HG03175 (cell line): ENCODE measurements at regions not wholly inside any gene's neighbourhood (a gene's known extent, or its start where the extent isn't known, plus 50 kb on each side); places are given as distances from the start of the nearest gene placed in this dataset.

Experiments used
- ATAC-seq: cut with Tn5 transposase; IDR thresholded peaks from one replicate; pipeline ENCODE4 v1.9.1; 2021; ENCODE audit warnings: mild to moderate bottlenecking, moderate library complexity; ENCODE audit not compliant: unreplicated experiment

GRCh38 chr22:49036513-49036912 is 791.2 kb downstream of the BRD1 start:
- ATAC-seq: no peak

- ATAC-seq: no peak
Measured at GRCh38 chr22:49035818-49036457, 791.7 kb downstream of the BRD1 start.

DNA sequence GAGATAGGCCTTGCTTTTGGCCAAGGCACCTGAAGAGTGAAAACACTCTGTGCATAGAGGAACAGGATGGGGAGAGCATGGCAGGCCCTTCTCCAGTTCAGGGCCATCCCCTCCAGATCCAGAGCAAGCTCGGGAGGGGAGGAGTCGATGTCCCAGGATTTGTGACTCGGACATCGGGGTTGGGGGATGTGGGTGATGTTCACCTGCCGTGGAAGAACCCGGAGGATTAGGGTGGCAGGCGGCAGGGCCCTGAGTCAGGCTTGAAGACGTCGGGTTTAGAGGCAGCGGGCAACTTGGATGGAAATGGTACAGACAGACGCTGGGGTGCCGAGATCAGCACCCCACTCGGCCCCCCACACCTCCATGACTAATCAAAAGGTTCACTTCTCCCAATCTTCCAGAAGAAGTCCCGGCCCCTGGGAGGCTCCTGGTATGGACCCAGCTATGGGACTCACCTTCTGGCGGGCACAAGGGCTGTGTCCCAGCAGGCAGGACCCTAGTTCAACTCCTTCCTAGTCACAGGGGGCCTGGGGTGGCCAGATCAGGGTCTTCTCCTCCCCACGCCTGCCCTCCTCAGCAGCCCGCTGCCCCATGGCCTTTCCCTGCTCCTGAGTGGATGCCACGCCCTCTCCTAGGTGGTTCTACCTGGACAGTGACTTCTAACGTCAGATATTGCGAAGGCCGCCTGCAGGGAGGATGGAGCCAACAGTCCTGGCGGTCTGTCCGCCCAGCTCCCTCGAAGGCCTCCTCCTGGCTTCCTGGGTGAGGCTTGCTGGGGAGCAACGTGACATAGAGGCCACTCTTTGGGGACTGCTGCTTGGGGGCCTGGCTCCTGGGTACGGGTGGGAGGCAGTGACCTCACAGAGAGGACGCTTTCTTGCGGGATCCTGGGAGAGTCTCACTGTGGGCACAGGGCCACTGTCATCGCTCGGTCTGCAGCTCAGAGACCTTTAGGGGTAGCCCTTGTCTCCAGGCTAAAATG is 792.5 kb downstream of the BRD1 start:
- no peak for ATAC-seq

GRCh38 chr22:49033616-49034015 is 794.1 kb downstream of the BRD1 start:
- no peak for ATAC-seq

DNA sequence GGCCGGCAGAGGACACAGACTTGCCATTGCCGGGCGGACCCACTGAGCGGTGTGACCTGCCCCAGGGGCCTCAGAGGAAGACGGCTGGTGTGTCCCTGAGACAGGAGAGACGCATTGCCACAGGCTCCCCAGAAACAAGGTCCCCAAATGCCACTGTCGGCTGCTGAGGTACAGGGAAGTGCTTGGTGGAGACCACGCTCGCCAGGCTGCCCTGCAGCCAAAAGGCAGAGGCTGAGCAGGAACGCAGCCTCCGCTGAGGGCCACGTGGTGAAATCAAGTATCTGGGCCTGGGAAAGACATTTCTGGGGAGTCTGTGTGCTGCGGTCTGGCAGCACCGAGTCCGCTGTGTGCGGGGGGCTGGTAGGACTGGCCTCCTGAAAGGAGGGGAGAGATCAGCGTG is 794.9 kb downstream of the BRD1 start:
- no peak for ATAC-seq

DNA sequence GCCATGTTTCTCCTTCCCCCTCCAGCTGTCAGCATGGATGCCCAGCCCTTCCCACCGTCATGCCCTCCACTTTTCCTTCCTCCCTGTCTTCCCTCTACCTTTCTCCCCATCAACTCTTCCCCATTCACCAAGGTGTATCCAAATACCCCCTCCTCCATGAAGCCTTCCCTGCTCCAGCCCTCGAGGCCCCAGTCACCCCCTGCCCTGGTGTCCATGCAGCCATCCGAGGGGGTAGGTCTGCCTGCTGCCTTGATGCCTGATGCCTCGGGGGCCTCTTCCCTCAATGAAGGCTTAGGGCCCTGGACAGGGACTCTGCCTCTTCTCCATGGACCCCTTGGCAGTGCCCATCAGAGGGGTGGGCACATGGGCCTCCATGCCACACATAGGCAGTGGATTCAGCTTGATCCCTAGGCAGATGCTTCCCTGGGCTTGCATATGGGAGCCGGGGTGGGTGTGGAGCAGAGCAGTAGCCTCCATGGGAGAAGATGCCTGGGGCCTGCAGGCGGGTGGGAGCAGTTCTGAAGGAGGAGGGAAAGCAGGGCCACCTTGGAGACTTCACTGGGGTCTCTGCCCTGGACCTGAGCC is 795.8 kb downstream of the BRD1 start:
- ATAC-seq: no peak

- no peak for ATAC-seq
Measured at GRCh38 chr22:49028111-49028510, 799.6 kb downstream of the BRD1 start.

- ATAC-seq: no peak
Measured at GRCh38 chr22:49027368-49027670, 800.4 kb downstream of the BRD1 start.

- ATAC-seq: no peak
Measured at GRCh38 chr22:49026494-49027367, 800.9 kb downstream of the BRD1 start.

- no peak for ATAC-seq
Measured at GRCh38 chr22:49025791-49026493, 801.7 kb downstream of the BRD1 start.

DNA sequence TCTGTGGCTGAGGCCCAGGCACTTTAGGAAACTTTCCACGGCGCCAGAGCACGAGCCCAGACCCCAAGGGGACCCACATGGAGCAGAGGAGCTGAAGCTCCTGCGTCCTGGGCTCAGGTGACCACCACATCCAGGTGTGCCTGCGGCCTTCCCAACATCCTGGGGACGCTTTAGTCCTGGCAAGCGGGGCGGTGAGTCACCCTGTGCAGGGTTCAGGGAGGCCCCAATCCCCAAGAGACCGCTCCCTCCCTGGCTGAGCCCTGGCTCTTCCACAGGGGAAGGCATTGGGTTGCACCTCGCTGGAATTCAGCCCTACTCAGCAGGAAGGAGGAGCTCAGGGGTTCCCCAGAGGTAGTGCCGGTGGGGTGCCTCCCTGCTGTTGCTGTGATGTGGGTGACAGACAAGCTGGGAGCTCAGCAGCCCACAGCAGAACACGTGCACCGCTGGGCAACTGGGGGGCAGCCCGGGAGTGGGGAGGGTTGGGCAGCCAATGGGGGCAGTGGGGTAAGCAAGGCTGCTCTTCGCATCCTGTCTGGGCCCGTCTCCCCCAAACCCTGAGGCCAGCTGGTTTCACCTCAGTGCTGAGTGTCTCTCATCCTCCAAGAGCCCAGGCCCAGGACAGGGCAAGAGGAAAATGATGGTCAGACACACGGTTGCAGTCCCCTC is 802.8 kb downstream of the BRD1 start:
- ATAC-seq: no peak

GRCh38 chr22:49023879-49024774 is 803.5 kb downstream of the BRD1 start:
- no peak for ATAC-seq

DNA sequence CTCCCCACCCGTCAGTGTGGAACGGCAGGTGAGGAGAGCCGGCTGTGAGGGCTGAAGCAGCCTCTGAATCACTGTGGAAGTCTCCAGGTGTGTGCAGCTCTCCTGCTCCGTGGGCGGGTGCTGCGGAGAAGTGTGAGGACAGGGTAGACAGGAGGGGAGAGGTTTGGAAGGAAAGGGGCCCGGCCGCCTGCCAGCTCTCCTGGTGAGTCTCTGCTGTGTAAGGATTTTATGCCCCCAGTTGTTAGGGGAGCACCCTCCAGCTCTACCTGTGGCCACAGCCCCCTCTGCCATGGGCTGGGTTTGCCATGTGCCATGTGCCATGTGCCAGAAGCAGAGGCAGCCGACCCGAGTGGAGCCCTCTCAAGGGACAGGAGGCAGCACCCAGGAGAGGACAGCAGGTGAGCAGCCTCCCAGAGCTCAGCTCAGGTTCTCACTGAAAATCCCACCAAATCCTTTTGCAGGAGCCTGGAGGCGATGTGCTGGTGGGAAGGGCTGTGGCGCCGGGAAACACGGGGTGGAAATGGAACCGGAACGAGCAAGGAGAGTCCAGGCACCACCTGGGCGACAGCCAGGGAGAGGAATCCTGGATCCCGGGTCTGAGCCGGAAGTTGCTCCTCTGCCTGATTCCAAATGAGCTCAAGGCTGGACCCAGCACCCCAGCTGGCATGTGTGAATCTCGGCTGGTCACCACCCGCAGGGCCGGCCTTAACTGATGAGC is 804.4 kb downstream of the BRD1 start:
- no peak for ATAC-seq

DNA sequence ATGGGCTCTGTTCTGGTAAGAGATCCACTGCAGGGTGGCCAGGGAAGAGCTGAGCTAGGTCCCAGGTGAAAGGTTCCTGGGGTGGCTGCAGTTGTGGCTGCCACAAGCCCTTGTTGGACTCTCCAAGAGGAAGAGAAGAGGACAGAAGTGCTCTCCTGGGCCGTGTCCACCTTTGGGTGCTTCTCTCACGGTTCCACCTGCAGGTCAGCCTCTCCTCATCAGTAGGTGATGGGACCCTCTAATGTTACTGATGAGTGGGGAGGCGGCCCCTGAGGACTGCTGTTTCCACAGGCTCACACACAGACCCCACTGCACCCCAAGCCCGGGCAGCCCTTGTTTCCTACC is 804.9 kb downstream of the BRD1 start:
- ATAC-seq: no peak

- no peak for ATAC-seq
Measured at GRCh38 chr22:49021926-49022815, 805.5 kb downstream of the BRD1 start.

DNA sequence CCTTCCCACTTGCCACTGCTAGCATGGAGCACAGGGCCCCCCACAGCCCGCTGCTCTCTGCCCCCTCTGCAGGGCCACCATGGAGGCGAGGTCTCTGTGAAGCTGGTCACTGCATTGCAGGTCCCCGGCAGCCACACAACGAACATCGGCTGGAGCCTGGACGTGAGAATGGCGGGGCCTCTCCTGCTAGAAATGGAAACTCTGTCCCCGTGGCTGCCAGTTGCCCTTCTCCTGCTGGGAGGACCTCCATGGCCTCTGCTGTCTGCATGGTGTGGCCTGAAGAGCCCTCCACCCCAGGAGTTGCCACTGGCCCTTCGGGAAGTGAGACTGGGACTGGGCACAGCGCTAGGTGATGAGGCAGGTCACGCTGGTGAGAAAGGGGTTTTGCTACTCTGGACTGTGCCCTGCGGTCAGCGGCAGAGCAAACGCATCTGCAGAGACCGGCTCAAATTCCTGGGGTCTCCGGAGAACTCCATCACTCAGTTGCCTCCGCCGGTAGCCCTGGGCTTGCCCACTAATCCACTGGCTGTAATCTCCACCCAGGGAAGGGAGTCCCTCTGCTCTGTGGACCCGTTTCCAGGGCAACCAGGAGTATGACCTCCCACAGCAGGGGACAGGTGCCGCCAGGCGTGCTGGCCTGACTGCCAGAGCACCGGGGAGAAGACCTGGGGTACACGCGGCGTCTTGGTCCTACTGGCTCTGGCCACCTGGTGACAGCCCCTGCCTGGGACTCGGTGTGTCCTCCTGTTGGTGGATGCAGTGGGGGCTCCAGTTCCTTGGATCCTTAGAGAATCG is 806.3 kb downstream of the BRD1 start:
- no peak for ATAC-seq
